ENCODE measurements at regions not wholly inside any gene's neighbourhood (a gene's known extent, or its start where the extent isn't known, plus 50 kb on each side); places are given as distances from the start of the nearest gene placed in this dataset.

DNA sequence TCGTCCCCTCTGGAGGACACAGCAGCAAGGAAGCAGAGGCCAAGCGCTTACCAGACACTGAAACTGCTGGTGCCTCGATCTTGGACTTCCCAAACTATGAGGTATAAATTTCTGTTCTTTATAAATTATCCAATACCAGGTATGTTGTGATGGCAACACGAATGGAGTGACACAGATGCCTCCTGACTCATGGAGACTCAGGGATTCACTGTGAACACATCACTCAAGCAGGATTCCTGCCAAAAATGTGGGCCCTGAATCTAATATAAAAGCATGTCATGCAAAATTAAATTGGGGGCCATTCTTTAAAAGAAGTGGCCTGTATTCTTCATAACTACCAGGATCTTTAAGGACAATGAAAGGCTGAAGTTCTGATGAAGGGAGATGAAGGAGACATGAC is 52.5 kb upstream of the SLC22A23 start:
- TF ChIP-seq, protein P1, sequence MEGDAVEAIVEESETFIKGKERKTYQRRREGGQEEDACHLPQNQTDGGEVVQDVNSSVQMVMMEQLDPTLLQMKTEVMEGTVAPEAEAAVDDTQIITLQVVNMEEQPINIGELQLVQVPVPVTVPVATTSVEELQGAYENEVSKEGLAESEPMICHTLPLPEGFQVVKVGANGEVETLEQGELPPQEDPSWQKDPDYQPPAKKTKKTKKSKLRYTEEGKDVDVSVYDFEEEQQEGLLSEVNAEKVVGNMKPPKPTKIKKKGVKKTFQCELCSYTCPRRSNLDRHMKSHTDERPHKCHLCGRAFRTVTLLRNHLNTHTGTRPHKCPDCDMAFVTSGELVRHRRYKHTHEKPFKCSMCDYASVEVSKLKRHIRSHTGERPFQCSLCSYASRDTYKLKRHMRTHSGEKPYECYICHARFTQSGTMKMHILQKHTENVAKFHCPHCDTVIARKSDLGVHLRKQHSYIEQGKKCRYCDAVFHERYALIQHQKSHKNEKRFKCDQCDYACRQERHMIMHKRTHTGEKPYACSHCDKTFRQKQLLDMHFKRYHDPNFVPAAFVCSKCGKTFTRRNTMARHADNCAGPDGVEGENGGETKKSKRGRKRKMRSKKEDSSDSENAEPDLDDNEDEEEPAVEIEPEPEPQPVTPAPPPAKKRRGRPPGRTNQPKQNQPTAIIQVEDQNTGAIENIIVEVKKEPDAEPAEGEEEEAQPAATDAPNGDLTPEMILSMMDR (IDR thresholded peaks at IDR 0.05) = no peak
- TF ChIP-seq POLR2AphosphoS5 (IDR thresholded peaks at IDR 0.05; ENCODE audit: insufficient read depth in 1 of 2, low read depth in 1 of 2) = no peak
